IMR-90 (cell line): ENCODE measurements at regions not wholly inside any gene's neighbourhood (a gene's known extent, or its start where the extent isn't known, plus 50 kb on each side); places are given as distances from the start of the nearest gene placed in this dataset.

ENCODE experiments used
- ATAC-seq: fragments of 200-7000 bp; cut with Tn5 transposase; 2 replicates; pipeline ENCODE4 v1.9.1; 2020; ENCODE audit warnings: low read depth, mild to moderate bottlenecking, moderate library complexity
- BruUV-seq: library from RNA; stranded (reverse); fragments of 400-500 nt; replicated peaks from 2 replicates; lab custom pipeline; 2021; lab: Mats Ljungman, UMichigan
- CTCF ChIA-PET: fragments of 300-600 bp; formaldehyde crosslinking; extraction: SDS; loops from one replicate; lab custom pipeline; 2021; ENCODE audit warnings: antibody characterized with exemption; lab: Yijun Ruan, JAX
- POLR2A ChIA-PET: fragments of 300-600 bp; sonication (Branson Sonifier 250); formaldehyde crosslinking; loops from one replicate; lab custom pipeline; 2022; ENCODE audit warnings: antibody characterized with exemption; ENCODE audit not compliant: unreplicated experiment; lab: Charles Lee
- DNase-seq: peaks from one replicate; pipeline ENCODE4 v3.0.0; 2013
- H2AFZ ChIP-seq: replicated peaks from 2 replicates; pipeline ENCODE3; 2013; ENCODE audit warnings: low read length, mild to moderate bottlenecking; ENCODE audit not compliant: poor library complexity
- H2AK5ac ChIP-seq: 2 replicates; pipeline ENCODE4 v1.6.1; 2013; ENCODE audit warnings: low read depth, low read length, inconsistent platforms
- H2AK9ac ChIP-seq: replicated peaks from 2 replicates; pipeline ENCODE3; 2013; ENCODE audit warnings: mild to moderate bottlenecking, low read depth, low read length, moderate library complexity; ENCODE audit not compliant: poor library complexity
- H2BK120ac ChIP-seq: 2 replicates; pipeline ENCODE4 v1.6.1; 2013; ENCODE audit warnings: low read depth, low read length, inconsistent platforms
- H2BK15ac ChIP-seq: 3 replicates; pipeline ENCODE4 v1.6.1; 2013; ENCODE audit warnings: low read depth, low read length, inconsistent platforms
- H2BK20ac ChIP-seq: 2 replicates; pipeline ENCODE4 v1.6.1; 2013; ENCODE audit warnings: low read depth, mild to moderate bottlenecking, inconsistent platforms, low read length, moderate library complexity
- H2BK5ac ChIP-seq: 2 replicates; pipeline ENCODE4 v1.6.1; 2013; ENCODE audit warnings: mild to moderate bottlenecking, low read depth, low read length, inconsistent platforms; ENCODE audit not compliant: poor library complexity, severe bottlenecking
- H3K14ac ChIP-seq: replicated peaks from 2 replicates; pipeline ENCODE4 v1.6.1; 2013; ENCODE audit warnings: low read depth, low read length, inconsistent platforms
- H3K18ac ChIP-seq: 2 replicates; pipeline ENCODE4 v1.6.1; 2013; ENCODE audit warnings: low read depth, low read length, control low read depth
- H3K23ac ChIP-seq: 2 replicates; pipeline ENCODE4 v1.6.1; 2013; ENCODE audit warnings: low read depth, low read length, inconsistent platforms
- H3K27ac ChIP-seq: 2 replicates; pipeline ENCODE4 v1.5.1; 2013; ENCODE audit warnings: mild to moderate bottlenecking, control low read depth, low read length; ENCODE audit not compliant: insufficient read depth
- H3K27me3 ChIP-seq: 2 replicates; pipeline ENCODE4 v1.6.1; 2013; ENCODE audit warnings: low read length; ENCODE audit not compliant: control insufficient read depth, insufficient read depth
- H3K36me3 ChIP-seq: 2 replicates; pipeline ENCODE4 v1.6.1; 2013; ENCODE audit warnings: low read length, mixed read lengths; ENCODE audit not compliant: control insufficient read depth, insufficient read depth
- H3K4ac ChIP-seq: 2 replicates; pipeline ENCODE4 v1.6.1; 2013; ENCODE audit warnings: low read depth, low read length, inconsistent platforms
- H3K4me1 ChIP-seq: 2 replicates; pipeline ENCODE4 v1.6.1; 2013; ENCODE audit warnings: low read length, mixed read lengths; ENCODE audit not compliant: control insufficient read depth, insufficient read depth
- H3K4me2 ChIP-seq: 2 replicates; pipeline ENCODE4 v1.6.1; 2013; ENCODE audit warnings: low read depth, mild to moderate bottlenecking, control low read depth, low read length, moderate library complexity
- H3K4me3 ChIP-seq: 2 replicates; pipeline ENCODE4 v1.5.1; 2013; ENCODE audit warnings: low read depth, mild to moderate bottlenecking, control low read depth, low read length, moderate library complexity; ENCODE audit not compliant: insufficient read depth
- H3K56ac ChIP-seq: 2 replicates; pipeline ENCODE4 v1.6.1; 2013; ENCODE audit warnings: low read length, inconsistent platforms; ENCODE audit not compliant: insufficient read depth; ENCODE audit errors: extremely low read depth
- H3K79me1 ChIP-seq, 2 experiments: 2 replicates each; pipeline ENCODE4 v1.6.1; 2013; ENCODE audit warnings: low read length in 2 of 2, inconsistent platforms in 1 of 2, low read depth in 1 of 2
- H3K9ac ChIP-seq: 2 replicates; pipeline ENCODE4 v1.6.1; 2013; ENCODE audit warnings: low read depth, low read length, control low read depth
- H3K9me1 ChIP-seq: 2 replicates; pipeline ENCODE4 v1.6.1; 2013; ENCODE audit warnings: low read length, inconsistent platforms; ENCODE audit not compliant: insufficient read depth
- H3K9me3 ChIP-seq: 2 replicates; pipeline ENCODE4 v1.6.1; 2013; ENCODE audit warnings: low read length; ENCODE audit not compliant: control insufficient read depth, insufficient read depth
- H4K20me1 ChIP-seq: 2 replicates; pipeline ENCODE4 v1.6.1; 2013; ENCODE audit warnings: low read length, inconsistent platforms; ENCODE audit not compliant: insufficient read depth
- H4K5ac ChIP-seq: 2 replicates; pipeline ENCODE4 v1.6.1; 2013; ENCODE audit warnings: mild to moderate bottlenecking, low read depth, low read length, control low read depth
- H4K8ac ChIP-seq, 2 experiments: 2 replicates each; pipeline ENCODE4 v1.6.1; 2013; ENCODE audit warnings: low read depth in 2 of 2, low read length in 2 of 2, control low read depth in 1 of 2, inconsistent platforms in 1 of 2
- H4K91ac ChIP-seq: 2 replicates; pipeline ENCODE4 v1.6.1; 2013; ENCODE audit warnings: low read depth, low read length, inconsistent platforms; ENCODE audit not compliant: insufficient read depth
- BHLHE40 ChIP-seq: fragments of 150-350 bp; IDR thresholded peaks from 2 replicates; pipeline ENCODE4 v1.6.1; 2016; ENCODE audit warnings: mild to moderate bottlenecking, low read depth, low read length
- CEBPB ChIP-seq: IDR thresholded peaks from 2 replicates; pipeline ENCODE4 v1.6.1; 2012; ENCODE audit warnings: low read depth, low read length, improper control_type of control experiment
- CHD1 ChIP-seq: IDR thresholded peaks from 2 replicates; pipeline ENCODE4 v1.6.1; 2012; ENCODE audit warnings: low read depth, low read length, improper control_type of control experiment
- ELK1 ChIP-seq: fragments of 150-350 bp; IDR thresholded peaks from 2 replicates; pipeline ENCODE4 v1.6.1; 2016; ENCODE audit warnings: low read depth, mild to moderate bottlenecking, low read length, moderate library complexity, borderline replicate concordance
- FOS ChIP-seq: fragments of 150-350 bp; IDR thresholded peaks from 2 replicates; pipeline ENCODE4 v1.6.1; 2016; ENCODE audit warnings: low read depth, low read length
- MAFK ChIP-seq: IDR thresholded peaks from 2 replicates; pipeline ENCODE4 v1.6.1; 2012; ENCODE audit warnings: low read depth, low read length, improper control_type of control experiment
- MAZ ChIP-seq: IDR thresholded peaks from 2 replicates; pipeline ENCODE4 v1.6.1; 2012; ENCODE audit warnings: low read depth, mild to moderate bottlenecking, low read length, improper control_type of control experiment, moderate library complexity, borderline replicate concordance
- MXI1 ChIP-seq: IDR thresholded peaks from 2 replicates; pipeline ENCODE4 v1.6.1; 2012; ENCODE audit warnings: low read depth, mild to moderate bottlenecking, low read length, moderate library complexity, borderline replicate concordance
- NFE2L2 ChIP-seq: fragments of 150-350 bp; IDR thresholded peaks from 2 replicates; pipeline ENCODE4 v1.6.1; 2016; ENCODE audit warnings: low read depth, mild to moderate bottlenecking, low read length
- POLR2A ChIP-seq: IDR thresholded peaks from 2 replicates; pipeline ENCODE4 v1.6.1; 2012; ENCODE audit warnings: mild to moderate bottlenecking, low read depth, low read length
- RAD21 ChIP-seq: IDR thresholded peaks from 2 replicates; pipeline ENCODE4 v1.6.1; 2012; ENCODE audit warnings: low read length, improper control_type of control experiment
- RCOR1 ChIP-seq: IDR thresholded peaks from 2 replicates; pipeline ENCODE4 v1.6.1; 2012; ENCODE audit warnings: mild to moderate bottlenecking, low read length, improper control_type of control experiment; ENCODE audit not compliant: insufficient replicate concordance
- RFX5 ChIP-seq: IDR thresholded peaks from 2 replicates; pipeline ENCODE4 v1.8.0; 2012; ENCODE audit warnings: low read depth, mild to moderate bottlenecking, low read length, moderate library complexity
- SMC3 ChIP-seq: fragments of 150-350 bp; IDR thresholded peaks from 2 replicates; pipeline ENCODE4 v1.6.1; 2016; ENCODE audit warnings: low read depth, mild to moderate bottlenecking, antibody characterized with exemption, low read length, moderate library complexity
- WGBS, 2 experiments: methylation state at CpG; one replicate each; pipeline versions ENCODE4 v1.1.5 to v1.1.7; 2013; ENCODE audit warnings: missing lambda C conversion rate in 2 of 2; ENCODE audit not compliant: insufficient read length in 1 of 2; ENCODE audit errors: extremely low coverage in 2 of 2; 5-methylcytosine and 5-hydroxymethylcytosine counted together
- dilution Hi-C: fragments of 300-500 bp; cut with HindIII; formaldehyde crosslinking; loops from one replicate; pipeline ENCODE4 v1.14.3; 2018; ENCODE audit warnings: low sequenced_read_pairs; ENCODE audit not compliant: unreplicated experiment
- in situ Hi-C: fragments of 300-500 bp; cut with MboI; formaldehyde crosslinking; loops from 3 replicates; pipeline ENCODE4 v1.14.3; 2019; ENCODE audit warnings: low sequenced_read_pairs, inconsistent platforms, mixed read lengths
- intact Hi-C: fragments of 100-400 bp; cut with micrococcal nuclease; formaldehyde crosslinking; loops from 2 replicates; pipeline ENCODE4 v1.10.0; 2022
- TF ChIP-seq, protein P1 (sequence below): fragments of 150-350 bp; IDR thresholded peaks from 2 replicates; pipeline ENCODE4 v1.6.1; 2017; ENCODE audit warnings: mild to moderate bottlenecking, antibody characterized with exemption, low read length, low read depth
- TF ChIP-seq, protein P2 (sequence below): conservative IDR thresholded peaks from 2 replicates; pipeline ENCODE4 v1.5.1; 2012; ENCODE audit warnings: mild to moderate bottlenecking, low read depth, low read length, improper control_type of control experiment

- TF ChIP-seq, protein P1, sequence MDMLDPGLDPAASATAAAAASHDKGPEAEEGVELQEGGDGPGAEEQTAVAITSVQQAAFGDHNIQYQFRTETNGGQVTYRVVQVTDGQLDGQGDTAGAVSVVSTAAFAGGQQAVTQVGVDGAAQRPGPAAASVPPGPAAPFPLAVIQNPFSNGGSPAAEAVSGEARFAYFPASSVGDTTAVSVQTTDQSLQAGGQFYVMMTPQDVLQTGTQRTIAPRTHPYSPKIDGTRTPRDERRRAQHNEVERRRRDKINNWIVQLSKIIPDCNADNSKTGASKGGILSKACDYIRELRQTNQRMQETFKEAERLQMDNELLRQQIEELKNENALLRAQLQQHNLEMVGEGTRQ = no peak
- TF ChIP-seq FOS (no peak), RFX5 (no peak), MAFK (no peak), NFE2L2 (no peak), POLR2A (no peak), MAZ (no peak), ELK1 (no peak), CEBPB (no peak), BHLHE40 (no peak), RAD21 (no peak), MXI1 (no peak), CHD1 (no peak), SMC3 (no peak), RCOR1 (no peak)
- TF ChIP-seq, protein P2, sequence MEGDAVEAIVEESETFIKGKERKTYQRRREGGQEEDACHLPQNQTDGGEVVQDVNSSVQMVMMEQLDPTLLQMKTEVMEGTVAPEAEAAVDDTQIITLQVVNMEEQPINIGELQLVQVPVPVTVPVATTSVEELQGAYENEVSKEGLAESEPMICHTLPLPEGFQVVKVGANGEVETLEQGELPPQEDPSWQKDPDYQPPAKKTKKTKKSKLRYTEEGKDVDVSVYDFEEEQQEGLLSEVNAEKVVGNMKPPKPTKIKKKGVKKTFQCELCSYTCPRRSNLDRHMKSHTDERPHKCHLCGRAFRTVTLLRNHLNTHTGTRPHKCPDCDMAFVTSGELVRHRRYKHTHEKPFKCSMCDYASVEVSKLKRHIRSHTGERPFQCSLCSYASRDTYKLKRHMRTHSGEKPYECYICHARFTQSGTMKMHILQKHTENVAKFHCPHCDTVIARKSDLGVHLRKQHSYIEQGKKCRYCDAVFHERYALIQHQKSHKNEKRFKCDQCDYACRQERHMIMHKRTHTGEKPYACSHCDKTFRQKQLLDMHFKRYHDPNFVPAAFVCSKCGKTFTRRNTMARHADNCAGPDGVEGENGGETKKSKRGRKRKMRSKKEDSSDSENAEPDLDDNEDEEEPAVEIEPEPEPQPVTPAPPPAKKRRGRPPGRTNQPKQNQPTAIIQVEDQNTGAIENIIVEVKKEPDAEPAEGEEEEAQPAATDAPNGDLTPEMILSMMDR = no peak
These were observed 183.3 kb downstream of the ARL4C start for GRCh38 chr2:234313558-234313957.

More at GRCh38 chr2:234313558-234313957, 183.3 kb downstream of the ARL4C start:
- ChIA-PET CTCF (no interaction called here), POLR2A (no interaction called here)
- H3K4ac ChIP-seq = no peak overlapping the region
- no peak overlapping the region for H2BK5ac ChIP-seq
- ATAC-seq (no peak), DNase-seq (no peak)
- no peaks in the 10 kb centered on the region for H3K9me1 ChIP-seq
- H3K4me1 ChIP-seq = no peaks in the 10 kb centered on the region; the same call in none of the 2 replicates
- no peak overlapping the region for H3K23ac ChIP-seq
- dilution Hi-C loops = no loop called here
- H3K36me3 ChIP-seq = no peaks in the 10 kb centered on the region
- no peak overlapping the region for H3K4me3 ChIP-seq
- no peak overlapping the region for H4K91ac ChIP-seq
- H4K20me1 ChIP-seq = no peaks in the 10 kb centered on the region
- no peak overlapping the region for H3K9ac ChIP-seq
- no peak overlapping the region for H2BK15ac ChIP-seq
- no peaks in the 10 kb centered on the region for H3K79me1 ChIP-seq
- BruUV-seq = no TSS peak
- no peak overlapping the region for H3K56ac ChIP-seq
- H3K27ac ChIP-seq = no peak overlapping the region
- H3K18ac ChIP-seq = no peak overlapping the region
- H2AFZ ChIP-seq = no peak overlapping the region
- no peak overlapping the region for H4K5ac ChIP-seq
- H2BK120ac ChIP-seq = no peak overlapping the region
- H3K9me3 ChIP-seq = no peaks in the 10 kb centered on the region
- no peak overlapping the region for H2BK20ac ChIP-seq
- no peak overlapping the region for H3K4me2 ChIP-seq
- no CpG with 5 or more reads among the region's 4 CpGs for WGBS, 2 experiments
- in situ Hi-C loops = no loop called here
- H2AK9ac ChIP-seq = no peak overlapping the region
- H2AK5ac ChIP-seq = no peak overlapping the region
- no peak overlapping the region for H3K14ac ChIP-seq
- H3K27me3 ChIP-seq = no peaks in the 10 kb centered on the region
- intact Hi-C loops = no loop called here
- no peak overlapping the region for H4K8ac ChIP-seq
